HCT116 (cell line): ENCODE measurements at regions not wholly inside any gene's neighbourhood (a gene's known extent, or its start where the extent isn't known, plus 50 kb on each side); places are given as distances from the start of the nearest gene placed in this dataset.

Source experiments
- ATAC-seq: fragments of 200-7000 bp; cut with Tn5 transposase; 2 replicates; pipeline ENCODE4 v1.9.1; 2020; ENCODE audit warnings: mild to moderate bottlenecking, moderate library complexity
- BruUV-seq: library from RNA; stranded (reverse); fragments of 400-500 nt; replicated peaks from 2 replicates; lab custom pipeline; 2021; lab: Mats Ljungman, UMichigan
- CTCF ChIA-PET: fragments of 300-600 bp; sonication (Branson Sonifier 250); formaldehyde crosslinking; loops from one replicate; lab custom pipeline; 2021; ENCODE audit warnings: antibody characterized with exemption; lab: Charles Lee
- POLR2A ChIA-PET: fragments of 300-600, 350-600 bp; sonication (Branson Sonifier 250); formaldehyde crosslinking; loops from one replicate; lab custom pipeline; 2021; ENCODE audit warnings: antibody characterized with exemption; lab: Charles Lee
- RAD21 ChIA-PET, 2 experiments: fragments of 300-600 bp; sonication (Branson Sonifier 250); formaldehyde crosslinking; loops; one replicate each; lab custom pipeline; 2023; ENCODE audit warnings: low total read pairs in 2 of 2; ENCODE audit not compliant: uncharacterized antibody in 2 of 2, unreplicated experiment in 2 of 2, low non-redundant PET in 1 of 2; lab: Charles Lee
- DNase-seq: peaks from one replicate; pipeline ENCODE4 v3.0.0-alpha.2; 2010; ENCODE audit warnings: low read depth, low spot score
- H2AFZ ChIP-seq: fragments of 200-600 bp; shearing (Covaris generic), sonication (generic); 2 replicates; pipeline ENCODE4 v1.6.1; 2017; ENCODE audit warnings: low read depth, mixed run types, mixed read lengths, antibody characterized with exemption, low read length; ENCODE audit not compliant: poor library complexity, severe bottlenecking
- H3K27ac ChIP-seq: 2 replicates; pipeline ENCODE4 v1.5.1; 2012; ENCODE audit warnings: low read depth, low read length
- H3K27me3 ChIP-seq: fragments of 200-600 bp; sonication (generic); 2 replicates; pipeline ENCODE4 v1.6.1; 2016; ENCODE audit warnings: mixed run types, low read length, mixed read lengths; ENCODE audit not compliant: insufficient read depth
- H3K36me3 ChIP-seq, 2 experiments: fragments of 200-500 bp in 1 of 2; fragments of 200-600 bp in 1 of 2; sonication (Bioruptor generic) in 1 of 2; sonication (generic) in 1 of 2; 2 replicates each; pipeline versions ENCODE4 v1.5.1 to v1.6.1; 2014 to 2016; ENCODE audit warnings: low read length in 2 of 2, inconsistent platforms in 1 of 2, mixed read lengths in 1 of 2, mixed run types in 1 of 2; ENCODE audit not compliant: insufficient read depth in 2 of 2, control insufficient read depth in 1 of 2
- H3K4me1 ChIP-seq, 2 experiments: fragments of 200-600 bp in 1 of 2; sonication (generic) in 1 of 2; 2 replicates each; pipeline versions ENCODE4 v1.5.1 to v1.6.1; 2012 to 2017; ENCODE audit warnings: low read length in 2 of 2, inconsistent platforms in 1 of 2, mild to moderate bottlenecking in 1 of 2, mixed read lengths in 1 of 2, mixed run types in 1 of 2, moderate library complexity in 1 of 2; ENCODE audit not compliant: insufficient read depth in 2 of 2, control insufficient read depth in 1 of 2
- H3K4me2 ChIP-seq: fragments of 200-600 bp; sonication (generic); 2 replicates; pipeline ENCODE4 v1.6.1; 2017; ENCODE audit warnings: mixed run types, low read length, mixed read lengths
- H3K4me3 ChIP-seq, 2 experiments: fragments of 200-600 bp in 1 of 2; sonication (generic) in 1 of 2; replicated peaks in 1 of 2; 2 replicates each; pipeline ENCODE4 v1.5.1; 2011 to 2016; ENCODE audit warnings: low read length in 2 of 2, control low read depth in 1 of 2, low read depth in 1 of 2, mild to moderate bottlenecking in 1 of 2, mixed read lengths in 1 of 2, mixed run types in 1 of 2
- H3K79me2 ChIP-seq: fragments of 200-600 bp; sonication (generic); 2 replicates; pipeline ENCODE4 v1.6.1; 2017; ENCODE audit warnings: mild to moderate bottlenecking, mixed run types, low read length, moderate library complexity, mixed read lengths; ENCODE audit not compliant: insufficient read depth
- H3K9ac ChIP-seq: fragments of 200-600 bp; sonication (generic); 2 replicates; pipeline ENCODE4 v1.6.1; 2016; ENCODE audit warnings: low read length, mixed read lengths
- H3K9me2 ChIP-seq: fragments of 200-600 bp; sonication (generic), shearing (Covaris generic); 2 replicates; pipeline ENCODE4 v1.6.1; 2017; ENCODE audit warnings: mixed run types, mild to moderate bottlenecking, moderate library complexity; ENCODE audit not compliant: insufficient read depth
- H3K9me3 ChIP-seq, 2 experiments: fragments of 200-500 bp in 1 of 2; fragments of 200-600 bp in 1 of 2; sonication (Bioruptor generic) in 1 of 2; sonication (generic) in 1 of 2; 2 replicates each; pipeline ENCODE4 v1.6.1; 2014 to 2017; ENCODE audit warnings: low read length in 2 of 2, mixed read lengths in 2 of 2, inconsistent platforms in 1 of 2, low read depth in 1 of 2, mild to moderate bottlenecking in 1 of 2, mixed run types in 1 of 2, moderate library complexity in 1 of 2; ENCODE audit not compliant: control insufficient read depth in 1 of 2, insufficient read depth in 1 of 2
- H4K20me1 ChIP-seq: fragments of 200-600 bp; sonication (generic), shearing (Covaris generic); 2 replicates; pipeline ENCODE4 v1.6.1; 2017; ENCODE audit warnings: mixed run types, mild to moderate bottlenecking, moderate library complexity; ENCODE audit not compliant: insufficient read depth
- CBX3 ChIP-seq: IDR thresholded peaks from 2 replicates; pipeline ENCODE4 v1.6.1; 2012; ENCODE audit warnings: low read depth
- CEBPB ChIP-seq: IDR thresholded peaks from 2 replicates; pipeline ENCODE4 v1.6.1; 2012; ENCODE audit warnings: low read depth
- CTCF ChIP-seq, 3 experiments: fragments of 200-600 bp in 1 of 3; sonication (generic) in 1 of 3; IDR thresholded peaks in 2 of 3; conservative IDR thresholded peaks in 1 of 3; 2 replicates each; pipeline ENCODE4 v1.5.1; 2012 to 2017; ENCODE audit warnings: low read depth in 2 of 3, low read length in 2 of 3, antibody characterized with exemption in 1 of 3, borderline replicate concordance in 1 of 3, control low read depth in 1 of 3, mild to moderate bottlenecking in 1 of 3, mixed read lengths in 1 of 3, mixed run types in 1 of 3, moderate library complexity in 1 of 3; ENCODE audit not compliant: insufficient read depth in 1 of 3
- EGR1 ChIP-seq: IDR thresholded peaks from 2 replicates; pipeline ENCODE4 v1.6.1; 2012; ENCODE audit warnings: low read depth
- ELF1 ChIP-seq: IDR thresholded peaks from 2 replicates; pipeline ENCODE4 v1.6.1; 2012; ENCODE audit warnings: low read depth, borderline replicate concordance
- EZH2 ChIP-seq: fragments of 200-600 bp; sonication (generic); IDR thresholded peaks from 2 replicates; pipeline ENCODE4 v1.6.1; 2017; ENCODE audit warnings: antibody characterized with exemption, mixed run types
- FOSL1 ChIP-seq: IDR thresholded peaks from 2 replicates; pipeline ENCODE4 v1.6.1; 2012; ENCODE audit warnings: low read depth
- JUND ChIP-seq: IDR thresholded peaks from 2 replicates; pipeline ENCODE4 v1.6.1; 2012
- POLR2AphosphoS5 ChIP-seq: IDR thresholded peaks from 2 replicates; pipeline ENCODE4 v1.6.1; 2011; ENCODE audit warnings: mild to moderate bottlenecking, low read depth, low read length, moderate library complexity
- RAD21 ChIP-seq: IDR thresholded peaks from 2 replicates; pipeline ENCODE4 v1.6.1; 2012; ENCODE audit warnings: low read depth, mild to moderate bottlenecking
- SIN3A ChIP-seq: IDR thresholded peaks from 2 replicates; pipeline ENCODE4 v1.6.1; 2012; ENCODE audit warnings: low read depth
- SP1 ChIP-seq: IDR thresholded peaks from 2 replicates; pipeline ENCODE4 v1.6.1; 2012; ENCODE audit warnings: low read depth
- SRF ChIP-seq: IDR thresholded peaks from 2 replicates; pipeline ENCODE4 v1.6.1; 2012; ENCODE audit warnings: low read depth
- TCF7L2 ChIP-seq: IDR thresholded peaks from 2 replicates; pipeline ENCODE4 v1.7.0; 2011; ENCODE audit warnings: borderline replicate concordance, inconsistent platforms; ENCODE audit not compliant: insufficient read depth, insufficient read length; ENCODE audit errors: extremely low read depth
- YY1 ChIP-seq: IDR thresholded peaks from 2 replicates; pipeline ENCODE4 v1.6.1; 2011; ENCODE audit warnings: low read length, low read depth, moderate library complexity, mild to moderate bottlenecking; ENCODE audit not compliant: insufficient replicate concordance; ENCODE audit errors: extremely low read depth
- ZFX ChIP-seq: fragments of 450-650 bp; IDR thresholded peaks from 2 replicates; pipeline ENCODE4 v1.6.1; 2017
- ZNF274 ChIP-seq: fragments of 200-500 bp; sonication (Bioruptor generic); IDR thresholded peaks from 2 replicates; pipeline ENCODE4 v1.6.1; 2014; ENCODE audit warnings: mild to moderate bottlenecking, low read depth, low read length, inconsistent platforms
- intact Hi-C: fragments of 100-400 bp; cut with micrococcal nuclease; formaldehyde crosslinking; loops from 2 replicates; pipeline ENCODE4 v1.10.0; 2022
- TF ChIP-seq, protein P1 (sequence below): IDR thresholded peaks from 2 replicates; pipeline ENCODE4 v1.6.1; 2011; ENCODE audit warnings: mild to moderate bottlenecking, low read length, moderate library complexity; ENCODE audit not compliant: insufficient replicate concordance; ENCODE audit errors: extremely low read depth
- TF ChIP-seq, protein P2 (sequence below): IDR thresholded peaks from 2 replicates; pipeline ENCODE4 v1.6.1; 2012
- TF ChIP-seq, protein P3 (sequence below): IDR thresholded peaks from 2 replicates; pipeline ENCODE4 v1.6.1; 2012

DNA sequence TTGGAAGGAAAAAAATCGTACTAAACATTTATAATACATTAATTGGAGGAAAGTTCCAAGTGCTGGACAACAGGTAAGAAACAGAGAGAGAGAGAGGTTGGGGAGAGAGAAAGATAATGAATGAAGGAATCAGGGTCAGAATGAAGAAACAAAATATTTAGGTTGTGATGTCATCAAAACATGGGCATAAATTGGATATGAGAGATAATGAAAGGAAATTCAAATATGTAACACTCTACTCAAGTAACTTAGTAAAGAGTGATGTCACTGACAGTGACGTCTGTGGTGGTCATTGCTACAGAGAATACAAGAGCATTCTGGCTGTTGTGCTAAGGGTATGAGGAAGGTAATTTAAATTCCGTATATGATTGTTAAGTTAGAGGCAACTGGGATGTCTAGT lies 543.4 kb upstream of the COX7C start:
- intact Hi-C loops: no loop called here
- RAD21 ChIA-PET: no interaction called here
- BruUV-seq: no TSS peak
- ATAC-seq (no peak), DNase-seq (no peak)
- TF ChIP-seq ZFX (no peak), SIN3A (no peak), ELF1 (no peak)
- H3K4me3 ChIP-seq: no peak overlapping the region
- no peak overlapping the region for H3K9ac ChIP-seq
- no peaks in the 10 kb centered on the region for H3K4me1 ChIP-seq
- H3K27ac ChIP-seq: no peak overlapping the region
- no peaks in the 10 kb centered on the region for H3K79me2 ChIP-seq
- H3K27me3 ChIP-seq: no peaks in the 10 kb centered on the region
- CTCF ChIA-PET: no interaction called here
- H3K36me3 ChIP-seq: no peaks in the 10 kb centered on the region
- H3K4me2 ChIP-seq: no peak overlapping the region
- H3K9me3 ChIP-seq: no peaks in the 10 kb centered on the region
- H3K9me2 ChIP-seq: no peaks in the 10 kb centered on the region
- POLR2A ChIA-PET: no interaction called here
- no peak overlapping the region for H2AFZ ChIP-seq
- no peaks in the 10 kb centered on the region for H4K20me1 ChIP-seq

DNA sequence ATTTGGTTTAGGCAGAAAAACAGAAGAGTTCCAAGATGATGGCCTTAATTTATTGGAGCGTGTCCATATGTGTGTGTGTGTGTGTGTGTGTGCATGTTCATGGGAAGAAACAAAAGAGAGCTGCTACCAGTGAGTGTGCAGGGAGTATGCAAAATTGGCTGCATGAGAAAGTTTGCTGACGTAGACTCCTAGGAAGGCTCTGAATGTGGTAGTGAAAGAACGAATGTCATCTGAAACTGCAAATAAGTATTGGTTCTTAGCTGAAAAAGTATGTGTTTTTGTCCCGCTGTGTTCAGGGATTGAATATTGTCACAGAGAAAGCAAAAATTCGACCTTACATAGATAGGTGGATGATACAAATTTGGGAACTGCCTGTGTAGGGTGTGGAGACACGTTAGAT lies 542.6 kb upstream of the COX7C start:
- no peak overlapping the region for H3K9ac ChIP-seq
- no peak for ATAC-seq
- H3K4me1 ChIP-seq: no peaks in the 10 kb centered on the region
- H3K4me2 ChIP-seq: no peak overlapping the region
- H3K9me2 ChIP-seq: no peaks in the 10 kb centered on the region
- H3K27me3 ChIP-seq: no peaks in the 10 kb centered on the region
- H3K36me3 ChIP-seq: no peaks in the 10 kb centered on the region
- DNase-seq: no peak
- no peak overlapping the region for H3K4me3 ChIP-seq
- no peaks in the 10 kb centered on the region for H3K9me3 ChIP-seq
- CTCF ChIA-PET: no interaction called here
- no peaks in the 10 kb centered on the region for H3K79me2 ChIP-seq
- intact Hi-C loops: no loop called here
- no peak overlapping the region for H3K27ac ChIP-seq
- no peaks in the 10 kb centered on the region for H4K20me1 ChIP-seq
- no TSS peak for BruUV-seq
- RAD21 ChIA-PET: no interaction called here
- H2AFZ ChIP-seq: no peak overlapping the region
- POLR2A ChIA-PET: no interaction called here
- TF ChIP-seq YY1 (no peak), CTCF (IDR thresholded peaks at IDR 0.05 in 2 of 3, conservative IDR thresholded peaks at IDR 0.05 in 1 of 3; ENCODE audit: borderline replicate concordance in 1 of 3, insufficient read depth in 1 of 3, low read depth in 2 of 3, low read length in 2 of 3) (no peak), SP1 (no peak), RAD21 (no peak), POLR2AphosphoS5 (no peak), ZNF274 (no peak), TCF7L2 (no peak), FOSL1 (no peak), ELF1 (no peak), SRF (no peak), SIN3A (no peak), CEBPB (no peak), EGR1 (no peak), CBX3 (no peak), EZH2 (no peak), JUND (no peak)
- TF ChIP-seq, protein P1, sequence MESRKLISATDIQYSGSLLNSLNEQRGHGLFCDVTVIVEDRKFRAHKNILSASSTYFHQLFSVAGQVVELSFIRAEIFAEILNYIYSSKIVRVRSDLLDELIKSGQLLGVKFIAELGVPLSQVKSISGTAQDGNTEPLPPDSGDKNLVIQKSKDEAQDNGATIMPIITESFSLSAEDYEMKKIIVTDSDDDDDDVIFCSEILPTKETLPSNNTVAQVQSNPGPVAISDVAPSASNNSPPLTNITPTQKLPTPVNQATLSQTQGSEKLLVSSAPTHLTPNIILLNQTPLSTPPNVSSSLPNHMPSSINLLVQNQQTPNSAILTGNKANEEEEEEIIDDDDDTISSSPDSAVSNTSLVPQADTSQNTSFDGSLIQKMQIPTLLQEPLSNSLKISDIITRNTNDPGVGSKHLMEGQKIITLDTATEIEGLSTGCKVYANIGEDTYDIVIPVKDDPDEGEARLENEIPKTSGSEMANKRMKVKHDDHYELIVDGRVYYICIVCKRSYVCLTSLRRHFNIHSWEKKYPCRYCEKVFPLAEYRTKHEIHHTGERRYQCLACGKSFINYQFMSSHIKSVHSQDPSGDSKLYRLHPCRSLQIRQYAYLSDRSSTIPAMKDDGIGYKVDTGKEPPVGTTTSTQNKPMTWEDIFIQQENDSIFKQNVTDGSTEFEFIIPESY: no peak
- TF ChIP-seq, protein P2, sequence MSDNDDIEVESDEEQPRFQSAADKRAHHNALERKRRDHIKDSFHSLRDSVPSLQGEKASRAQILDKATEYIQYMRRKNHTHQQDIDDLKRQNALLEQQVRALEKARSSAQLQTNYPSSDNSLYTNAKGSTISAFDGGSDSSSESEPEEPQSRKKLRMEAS: no peak
- TF ChIP-seq, protein P3, sequence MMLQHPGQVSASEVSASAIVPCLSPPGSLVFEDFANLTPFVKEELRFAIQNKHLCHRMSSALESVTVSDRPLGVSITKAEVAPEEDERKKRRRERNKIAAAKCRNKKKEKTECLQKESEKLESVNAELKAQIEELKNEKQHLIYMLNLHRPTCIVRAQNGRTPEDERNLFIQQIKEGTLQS: no peak
